ENCODE measurements at regions not wholly inside any gene's neighbourhood (a gene's known extent, or its start where the extent isn't known, plus 50 kb on each side); places are given as distances from the start of the nearest gene placed in this dataset.

DNA sequence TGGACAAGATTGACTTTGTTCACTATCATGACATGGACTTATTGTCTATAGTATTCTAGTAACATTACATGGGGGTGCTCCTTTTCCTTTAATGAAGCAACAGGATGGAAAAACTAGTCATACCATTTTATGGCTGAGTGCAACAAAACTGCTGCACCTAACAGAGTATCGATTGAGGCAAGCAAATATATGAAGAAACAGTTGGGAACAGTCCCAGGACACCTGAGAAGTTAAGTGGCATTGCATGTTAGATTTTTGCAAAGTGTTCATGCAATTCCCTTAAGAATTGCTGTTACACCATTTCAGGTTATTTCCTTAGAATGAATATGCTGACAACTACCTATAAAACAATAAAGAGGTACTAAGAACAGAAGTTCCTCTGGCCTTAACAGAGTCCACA is 541.5 kb upstream of the ANO3 start:
- TF ChIP-seq, protein P1, sequence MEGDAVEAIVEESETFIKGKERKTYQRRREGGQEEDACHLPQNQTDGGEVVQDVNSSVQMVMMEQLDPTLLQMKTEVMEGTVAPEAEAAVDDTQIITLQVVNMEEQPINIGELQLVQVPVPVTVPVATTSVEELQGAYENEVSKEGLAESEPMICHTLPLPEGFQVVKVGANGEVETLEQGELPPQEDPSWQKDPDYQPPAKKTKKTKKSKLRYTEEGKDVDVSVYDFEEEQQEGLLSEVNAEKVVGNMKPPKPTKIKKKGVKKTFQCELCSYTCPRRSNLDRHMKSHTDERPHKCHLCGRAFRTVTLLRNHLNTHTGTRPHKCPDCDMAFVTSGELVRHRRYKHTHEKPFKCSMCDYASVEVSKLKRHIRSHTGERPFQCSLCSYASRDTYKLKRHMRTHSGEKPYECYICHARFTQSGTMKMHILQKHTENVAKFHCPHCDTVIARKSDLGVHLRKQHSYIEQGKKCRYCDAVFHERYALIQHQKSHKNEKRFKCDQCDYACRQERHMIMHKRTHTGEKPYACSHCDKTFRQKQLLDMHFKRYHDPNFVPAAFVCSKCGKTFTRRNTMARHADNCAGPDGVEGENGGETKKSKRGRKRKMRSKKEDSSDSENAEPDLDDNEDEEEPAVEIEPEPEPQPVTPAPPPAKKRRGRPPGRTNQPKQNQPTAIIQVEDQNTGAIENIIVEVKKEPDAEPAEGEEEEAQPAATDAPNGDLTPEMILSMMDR (conservative IDR thresholded peaks at IDR 0.05; ENCODE audit: low read length): no peak
- TF ChIP-seq EZH2phosphoT487 (IDR thresholded peaks at IDR 0.05; ENCODE audit: borderline replicate concordance, low read depth, low read length): no peak
